ENCODE measurements at regions not wholly inside any gene's neighbourhood (a gene's known extent, or its start where the extent isn't known, plus 50 kb on each side); places are given as distances from the start of the nearest gene placed in this dataset.
A peak's percentile ranks its signal among the peaks of the same experiment; 100 is the strongest.

GRCh38 chr5:117892360-117892759 lies 1096.0 kb downstream of the DTWD2 start:
- Histone ChIP-seq H3K4me3 (no peak overlapping the region), H3K27ac (no peak overlapping the region), H3K4me1 (peaks cover 0 to 15% (median 0%) of the 10 kb centered on the region in 6 donors), H3K36me3 (no peaks in the 10 kb centered on the region), H3K9me3 (no peaks in the 10 kb centered on the region), H3K27me3 (replicated peaks in 1 of 7) (no peaks in the 10 kb centered on the region)
- intact Hi-C loops (cut with DNase I; ENCODE audit: low total_unique reads) = no loop called here
- 85 to 92% (median 87%) methylated on average over 4 of the region's 4 CpGs for WGBS, 5 donors
- TF ChIP-seq POLR2AphosphoS5 (IDR thresholded peaks at IDR 0.05) = no peak
- no peak for TF ChIP-seq CTCF (IDR thresholded peaks at IDR 0.05 in 8 of 11, conservative IDR thresholded peaks at IDR 0.05 in 3 of 11)
- TF ChIP-seq POLR2A (IDR thresholded peaks at IDR 0.05) = no peak
- DNase-seq = no peak

- no peak for DNase-seq
- intact Hi-C loops (cut with DNase I; ENCODE audit: low total_unique reads) = no loop called here
- Histone ChIP-seq H3K4me1 (peaks cover 0 to 15% (median 0%) of the 10 kb centered on the region in 6 donors), H3K27me3 (replicated peaks in 1 of 7) (no peaks in the 10 kb centered on the region), H3K27ac (peak overlapping the region in 2 of 8 donors; percentile 8 to 64), H3K9me3 (no peaks in the 10 kb centered on the region), H3K36me3 (no peaks in the 10 kb centered on the region), H3K4me3 (no peak overlapping the region)
- TF ChIP-seq POLR2AphosphoS5 (IDR thresholded peaks at IDR 0.05) (no peak), CTCF (IDR thresholded peaks at IDR 0.05 in 8 of 11, conservative IDR thresholded peaks at IDR 0.05 in 3 of 11) (no peak), POLR2A (IDR thresholded peaks at IDR 0.05) (no peak)
These were observed 1098.8 kb downstream of the DTWD2 start for GRCh38 chr5:117889596-117889995.

GRCh38 chr5:117888688-117889087 lies 1099.7 kb downstream of the DTWD2 start:
- no peak for TF ChIP-seq POLR2A (IDR thresholded peaks at IDR 0.05)
- TF ChIP-seq CTCF (IDR thresholded peaks at IDR 0.05 in 8 of 11, conservative IDR thresholded peaks at IDR 0.05 in 3 of 11) = no peak
- TF ChIP-seq POLR2AphosphoS5 (IDR thresholded peaks at IDR 0.05) = no peak
- peak overlapping the region in 4 of 8 donors; percentile 2 to 52 (median 14) for H3K4me3 ChIP-seq
- peak overlapping the region in 6 of 8 donors; percentile 8 to 67 (median 40) for H3K27ac ChIP-seq
- DNase-seq = no peak
- H3K4me1 ChIP-seq = peaks cover 0 to 15% (median 0%) of the 10 kb centered on the region in 6 donors
- intact Hi-C loops (cut with DNase I; ENCODE audit: low total_unique reads) = no loop called here
- no peaks in the 10 kb centered on the region for H3K36me3 ChIP-seq
- no peaks in the 10 kb centered on the region for H3K27me3 ChIP-seq (replicated peaks in 1 of 7)
- WGBS, 5 donors = 9 to 26% (median 19%) methylated on average over 2 of the region's 2 CpGs
- H3K9me3 ChIP-seq = no peaks in the 10 kb centered on the region

- H3K9me3 ChIP-seq = no peaks in the 10 kb centered on the region
- H3K4me3 ChIP-seq = no peak overlapping the region
- 76 to 92% (median 82%) methylated on average over 4 of the region's 4 CpGs for WGBS, 5 donors
- H3K36me3 ChIP-seq = no peaks in the 10 kb centered on the region
- DNase-seq = no peak
- no peak overlapping the region for H3K27ac ChIP-seq
- no peak for TF ChIP-seq POLR2AphosphoS5 (IDR thresholded peaks at IDR 0.05)
- TF ChIP-seq CTCF (IDR thresholded peaks at IDR 0.05 in 8 of 11, conservative IDR thresholded peaks at IDR 0.05 in 3 of 11) = no peak
- TF ChIP-seq POLR2A (IDR thresholded peaks at IDR 0.05) = no peak
- intact Hi-C loops (cut with DNase I; ENCODE audit: low total_unique reads) = no loop called here
- no peaks in the 10 kb centered on the region for H3K4me1 ChIP-seq
- H3K27me3 ChIP-seq (replicated peaks in 1 of 7) = no peaks in the 10 kb centered on the region
These were observed 1106.7 kb downstream of the DTWD2 start for GRCh38 chr5:117881426-117882230.

All from spleen (tissue), 11 donors.